GM12891 (cell line): ENCODE measurements at regions not wholly inside any gene's neighbourhood (a gene's known extent, or its start where the extent isn't known, plus 50 kb on each side); places are given as distances from the start of the nearest gene placed in this dataset.

ENCODE experiments used
- POLR2A ChIP-seq: IDR thresholded peaks from 2 replicates; pipeline ENCODE4 v1.6.1; 2011; ENCODE audit warnings: low read depth, low read length, control low read depth
- POLR2AphosphoS5 ChIP-seq: IDR thresholded peaks from 2 replicates; pipeline ENCODE4 v1.6.1; 2011; ENCODE audit warnings: low read depth, low read length, control low read depth
- TAF1 ChIP-seq: IDR thresholded peaks from 2 replicates; pipeline ENCODE4 v1.6.1; 2011; ENCODE audit warnings: low read depth, low read length, control low read depth

- TF ChIP-seq POLR2A (no peak), TAF1 (no peak), POLR2AphosphoS5 (no peak)
Measured at GRCh38 chr5:120137582-120137981, 326.5 kb upstream of the PRR16 start.
